Neural progenitor cell (in vitro differentiated cells): ENCODE measurements at regions not wholly inside any gene's neighbourhood (a gene's known extent, or its start where the extent isn't known, plus 50 kb on each side); places are given as distances from the start of the nearest gene placed in this dataset.
A peak's percentile ranks its signal among the peaks of the same experiment; 100 is the strongest.

Source experiments
- DNase-seq: peaks from one replicate; pipeline ENCODE4 v3.0.0-alpha.2; 2016; ENCODE audit warnings: low spot score
- H2AFZ ChIP-seq: fragments of 200-600 bp; sonication (generic); replicated peaks from 2 replicates; pipeline ENCODE4 v1.6.1; 2016; ENCODE audit warnings: antibody characterized with exemption
- H3F3A ChIP-seq: fragments of 200-600 bp; sonication (generic); 2 replicates; pipeline ENCODE4 v1.6.1; 2016; ENCODE audit warnings: antibody characterized with exemption, low read depth
- H3K27ac ChIP-seq: fragments of 200-600 bp; sonication (generic); 2 replicates; pipeline ENCODE4 v1.5.1; 2016; ENCODE audit warnings: mild to moderate bottlenecking
- H3K27me3 ChIP-seq: fragments of 200-600 bp; sonication (generic); 2 replicates; pipeline ENCODE4 v1.6.1; 2016; ENCODE audit warnings: mild to moderate bottlenecking, moderate library complexity
- H3K36me3 ChIP-seq: fragments of 200-600 bp; sonication (generic); 2 replicates; pipeline ENCODE4 v1.5.1; 2016
- H3K4me1 ChIP-seq: fragments of 200-600 bp; sonication (generic); 2 replicates; pipeline ENCODE4 v1.6.1; 2016; ENCODE audit warnings: mixed run types
- H3K4me2 ChIP-seq: fragments of 200-600 bp; sonication (generic); 2 replicates; pipeline ENCODE4 v1.6.1; 2016
- H3K4me3 ChIP-seq: fragments of 200-600 bp; sonication (generic); 2 replicates; pipeline ENCODE4 v1.5.1; 2016
- H3K79me2 ChIP-seq: fragments of 200-600 bp; sonication (generic); 2 replicates; pipeline ENCODE4 v1.6.1; 2016; ENCODE audit warnings: low read depth
- H3K9ac ChIP-seq: fragments of 200-600 bp; sonication (generic); 2 replicates; pipeline ENCODE4 v1.6.1; 2016
- H3K9me3 ChIP-seq: fragments of 200-600 bp; sonication (generic); 2 replicates; pipeline ENCODE4 v1.5.1; 2016; ENCODE audit warnings: low read depth
- H4K20me1 ChIP-seq: fragments of 200-600 bp; sonication (generic); 2 replicates; pipeline ENCODE4 v1.6.1; 2016; ENCODE audit warnings: low read depth
- H3K27ac Mint-ChIP-seq: 3 replicates; pipeline ENCODE4 v1.8.0; 2021; ENCODE audit warnings: mixed read lengths
- H3K27me3 Mint-ChIP-seq: 2 replicates; pipeline ENCODE4 v1.8.0; 2022; ENCODE audit warnings: low read depth, mild to moderate bottlenecking, inconsistent platforms, moderate library complexity, mixed read lengths; ENCODE audit not compliant: insufficient read depth
- H3K36me3 Mint-ChIP-seq: 3 replicates; pipeline ENCODE4 v1.8.0; 2021; ENCODE audit warnings: mixed read lengths
- H3K4me1 Mint-ChIP-seq: 3 replicates; pipeline ENCODE4 v1.8.0; 2021; ENCODE audit warnings: mixed read lengths
- H3K4me3 Mint-ChIP-seq: 3 replicates; pipeline ENCODE4 v1.8.0; 2021; ENCODE audit warnings: mild to moderate bottlenecking, moderate library complexity, mixed read lengths
- H3K9me3 Mint-ChIP-seq: 3 replicates; pipeline ENCODE4 v1.8.0; 2020; ENCODE audit warnings: mixed read lengths
- CTCF ChIP-seq: fragments of 200-600 bp; sonication (generic); IDR thresholded peaks from 2 replicates; pipeline ENCODE4 v1.5.1; 2017; ENCODE audit warnings: antibody characterized with exemption, mild to moderate bottlenecking
- EZH2 ChIP-seq: fragments of 200-600 bp; sonication (generic); IDR thresholded peaks from 2 replicates; pipeline ENCODE4 v1.6.1; 2017; ENCODE audit warnings: antibody characterized with exemption, mild to moderate bottlenecking, moderate library complexity
- EZH2phosphoT487 ChIP-seq: fragments of 200-600 bp; sonication (generic); IDR thresholded peaks from 2 replicates; pipeline ENCODE4 v1.6.1; 2017; ENCODE audit warnings: antibody characterized with exemption

DNA sequence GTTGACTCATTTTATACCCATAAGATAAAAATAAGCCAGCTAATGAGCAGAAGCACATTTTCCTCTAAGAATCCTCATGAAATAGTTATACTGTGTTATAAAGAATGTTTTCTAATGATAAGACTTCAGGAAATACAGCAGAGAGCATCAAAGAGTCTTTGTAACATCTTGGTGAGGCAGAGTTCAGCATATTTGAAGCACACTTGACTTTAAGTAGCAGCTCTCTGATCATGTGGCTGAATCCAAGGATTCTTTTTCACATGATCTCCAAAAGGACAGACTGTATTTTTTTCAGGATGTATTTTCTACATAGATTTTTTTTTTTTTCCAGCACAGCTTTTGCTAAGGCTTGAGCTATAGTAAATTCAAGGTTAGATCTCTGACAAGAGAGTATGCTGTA lies 195.1 kb downstream of the SI start:
- Histone ChIP-seq H3K4me1 (no peaks in the 10 kb centered on the region), H3K79me2 (no peaks in the 10 kb centered on the region), H3K4me3 (no peak overlapping the region), H3K9ac (no peak overlapping the region), H3K4me2 (no peak overlapping the region), H3K27ac (no peak overlapping the region), H3K27me3 (no peaks in the 10 kb centered on the region), H3K9me3 (no peaks in the 10 kb centered on the region), H2AFZ (no peak overlapping the region), H3K36me3 (no peaks in the 10 kb centered on the region), H4K20me1 (no peaks in the 10 kb centered on the region), H3F3A (no peaks in the 10 kb centered on the region)
- H3K27ac Mint-ChIP-seq = no peak overlapping the region
- DNase-seq = no peak
- no peaks in the 10 kb centered on the region for H3K36me3 Mint-ChIP-seq
- TF ChIP-seq EZH2phosphoT487 (no peak), EZH2 (no peak), CTCF (no peak)
- no peaks in the 10 kb centered on the region for H3K27me3 Mint-ChIP-seq
- no peaks in the 10 kb centered on the region for H3K4me1 Mint-ChIP-seq
- H3K4me3 Mint-ChIP-seq = no peak overlapping the region
- no peaks in the 10 kb centered on the region for H3K9me3 Mint-ChIP-seq

- Histone ChIP-seq H3K9me3 (no peaks in the 10 kb centered on the region), H3F3A (no peaks in the 10 kb centered on the region), H3K27ac (no peak overlapping the region), H3K4me2 (no peak overlapping the region), H2AFZ (peak overlapping the region; percentile 81), H3K4me3 (no peak overlapping the region), H3K36me3 (no peaks in the 10 kb centered on the region), H4K20me1 (no peaks in the 10 kb centered on the region), H3K79me2 (no peaks in the 10 kb centered on the region), H3K4me1 (no peaks in the 10 kb centered on the region), H3K27me3 (no peaks in the 10 kb centered on the region), H3K9ac (no peak overlapping the region)
- Mint-ChIP-seq H3K27me3 (no peaks in the 10 kb centered on the region), H3K9me3 (no peaks in the 10 kb centered on the region), H3K36me3 (no peaks in the 10 kb centered on the region), H3K4me3 (no peak overlapping the region), H3K4me1 (no peaks in the 10 kb centered on the region), H3K27ac (no peak overlapping the region)
- TF ChIP-seq EZH2 (no peak), CTCF (no peak), EZH2phosphoT487 (no peak)
- DNase-seq = peak; percentile 25
Observed at GRCh38 chr3:164879201-164879600, 199.1 kb downstream of the SI start.

DNA sequence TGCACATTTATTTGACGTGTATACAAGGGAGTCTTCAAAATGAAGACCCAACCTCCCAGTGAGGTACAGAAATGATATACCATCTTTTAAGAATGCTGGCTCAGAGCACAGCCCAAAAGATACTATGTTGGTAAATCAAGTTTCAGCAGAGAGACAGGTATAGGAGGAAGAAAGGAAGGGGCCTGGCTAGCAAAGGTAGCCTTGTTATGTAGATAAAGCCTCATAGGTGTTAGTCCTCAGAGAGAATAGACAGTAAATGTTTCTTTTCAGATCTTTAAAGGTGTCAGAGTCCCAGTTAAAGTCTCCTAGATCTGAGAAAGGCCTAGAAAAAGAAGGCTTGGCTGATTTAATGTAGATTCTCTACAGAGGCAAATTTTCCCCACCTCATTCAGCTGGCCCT lies 213.8 kb downstream of the SI start:
- TF ChIP-seq CTCF = no peak
- TF ChIP-seq EZH2 = no peak
- TF ChIP-seq EZH2phosphoT487 = no peak
- DNase-seq = no peak
- no peaks in the 10 kb centered on the region for H3K27me3 Mint-ChIP-seq
- H2AFZ ChIP-seq = no peak overlapping the region
- peaks cover 3% of the 10 kb centered on the region for H3K9me3 Mint-ChIP-seq
- no peaks in the 10 kb centered on the region for H3F3A ChIP-seq
- H3K27ac ChIP-seq = no peak overlapping the region
- no peak overlapping the region for H3K4me2 ChIP-seq
- H3K36me3 Mint-ChIP-seq = peaks cover 2% of the 10 kb centered on the region
- no peaks in the 10 kb centered on the region for H4K20me1 ChIP-seq
- no peaks in the 10 kb centered on the region for H3K4me1 Mint-ChIP-seq
- H3K79me2 ChIP-seq = no peaks in the 10 kb centered on the region
- no peak overlapping the region for H3K9ac ChIP-seq
- no peak overlapping the region for H3K4me3 ChIP-seq
- H3K4me1 ChIP-seq = no peaks in the 10 kb centered on the region
- H3K36me3 ChIP-seq = no peaks in the 10 kb centered on the region
- H3K27ac Mint-ChIP-seq = no peak overlapping the region
- no peaks in the 10 kb centered on the region for H3K27me3 ChIP-seq
- no peak overlapping the region for H3K4me3 Mint-ChIP-seq
- no peaks in the 10 kb centered on the region for H3K9me3 ChIP-seq

- no peaks in the 10 kb centered on the region for H3K27me3 ChIP-seq
- Mint-ChIP-seq H3K4me1 (no peaks in the 10 kb centered on the region), H3K27ac (no peak overlapping the region), H3K36me3 (no peaks in the 10 kb centered on the region), H3K4me3 (no peak overlapping the region), H3K9me3 (no peaks in the 10 kb centered on the region), H3K27me3 (peaks cover 3% of the 10 kb centered on the region)
- H3K4me2 ChIP-seq = no peak overlapping the region
- no peaks in the 10 kb centered on the region for H3K4me1 ChIP-seq
- H3F3A ChIP-seq = no peaks in the 10 kb centered on the region
- no peaks in the 10 kb centered on the region for H3K79me2 ChIP-seq
- H3K36me3 ChIP-seq = no peaks in the 10 kb centered on the region
- no peak for DNase-seq
- no peak for TF ChIP-seq EZH2phosphoT487
- no peak overlapping the region for H2AFZ ChIP-seq
- H3K9ac ChIP-seq = no peak overlapping the region
- H3K9me3 ChIP-seq = no peaks in the 10 kb centered on the region
- no peak overlapping the region for H3K4me3 ChIP-seq
- no peaks in the 10 kb centered on the region for H4K20me1 ChIP-seq
- H3K27ac ChIP-seq = no peak overlapping the region
Observed at GRCh38 chr3:164852866-164853265, 225.4 kb downstream of the SI start.
